NCI-H446 (cell line): ENCODE measurements at regions not wholly inside any gene's neighbourhood (a gene's known extent, or its start where the extent isn't known, plus 50 kb on each side); places are given as distances from the start of the nearest gene placed in this dataset.

ENCODE experiments used
- DNase-seq, 2 experiments: peaks; one replicate each; lab custom pipeline; 2025; lab: John Stamatoyannopoulos, UW

GRCh38 chrX:131894995-131895394 is 128.1 kb upstream of the STK26 start:
- DNase-seq, result no peak

GRCh38 chrX:131895807-131896206 is 127.3 kb upstream of the STK26 start:
- no peak for DNase-seq

GRCh38 chrX:131901546-131901945 is 121.6 kb upstream of the STK26 start:
- no peak for DNase-seq

- DNase-seq, result no peak
Measured at GRCh38 chrX:131907488-131908314, 115.4 kb upstream of the STK26 start.

GRCh38 chrX:131910586-131910985 is 112.5 kb upstream of the STK26 start:
- no peak for DNase-seq

- no peak for DNase-seq
Measured at GRCh38 chrX:131915488-131915887, 107.6 kb upstream of the STK26 start.

GRCh38 chrX:131917588-131917987 is 105.5 kb upstream of the STK26 start:
- no peak for DNase-seq

- DNase-seq, result no peak
Measured at GRCh38 chrX:131918839-131919238, 104.3 kb upstream of the STK26 start.

GRCh38 chrX:131923614-131924250 is 99.4 kb upstream of the STK26 start:
- DNase-seq, result no peak

GRCh38 chrX:131938749-131939148 is 84.4 kb upstream of the STK26 start:
- no peak for DNase-seq

- DNase-seq, result no peak
Measured at GRCh38 chrX:131942034-131942433, 81.1 kb upstream of the STK26 start.

- DNase-seq, result no peak
Measured at GRCh38 chrX:131944936-131945902, 77.9 kb upstream of the STK26 start.

- DNase-seq, result no peak
Measured at GRCh38 chrX:131951166-131951565, 71.9 kb upstream of the STK26 start.

GRCh38 chrX:131955099-131955777 is 67.9 kb upstream of the STK26 start:
- no peak for DNase-seq

GRCh38 chrX:131958724-131959123 is 64.4 kb upstream of the STK26 start:
- no peak for DNase-seq

- no peak for DNase-seq
Measured at GRCh38 chrX:131970347-131970746, 52.8 kb upstream of the STK26 start.
